HG03097 (cell line): ENCODE measurements at regions not wholly inside any gene's neighbourhood (a gene's known extent, or its start where the extent isn't known, plus 50 kb on each side); places are given as distances from the start of the nearest gene placed in this dataset.
"Not testable (repeated sequence)": the region's sequence is repeated elsewhere in the genome, so short reads cannot be mapped to it uniquely, and the experiment has no call there.

Experiments
- ATAC-seq: cut with Tn5 transposase; IDR thresholded peaks from one replicate; pipeline ENCODE4 v1.9.1; 2021; ENCODE audit not compliant: unreplicated experiment, low FRiP score

- no peak for ATAC-seq
Observed at GRCh38 chr13:90623318-90624011, 724.0 kb upstream of the MIR17HG start.

- no peak for ATAC-seq
Observed at GRCh38 chr13:90627813-90628212, 719.7 kb upstream of the MIR17HG start.

GRCh38 chr13:90628471-90628870 lies 719.0 kb upstream of the MIR17HG start:
- ATAC-seq: no peak

GRCh38 chr13:90630716-90631115 lies 716.8 kb upstream of the MIR17HG start:
- no peak for ATAC-seq

GRCh38 chr13:90632184-90632583 lies 715.3 kb upstream of the MIR17HG start:
- ATAC-seq: no peak

GRCh38 chr13:90633849-90634248 lies 713.6 kb upstream of the MIR17HG start:
- ATAC-seq: no peak

- ATAC-seq: no peak
Observed at GRCh38 chr13:90640976-90641375, 706.5 kb upstream of the MIR17HG start.

- ATAC-seq: no peak
Observed at GRCh38 chr13:90641884-90642283, 705.6 kb upstream of the MIR17HG start.

GRCh38 chr13:90645582-90645981 lies 701.9 kb upstream of the MIR17HG start:
- no peak for ATAC-seq

GRCh38 chr13:90648497-90648896 lies 699.0 kb upstream of the MIR17HG start:
- ATAC-seq: no peak

- ATAC-seq: no peak
Observed at GRCh38 chr13:90652036-90652435, 695.5 kb upstream of the MIR17HG start.

GRCh38 chr13:90654970-90655369 lies 692.5 kb upstream of the MIR17HG start:
- ATAC-seq: no peak

GRCh38 chr13:90664200-90664599 lies 683.3 kb upstream of the MIR17HG start:
- ATAC-seq: not testable (repeated sequence)

GRCh38 chr13:90673746-90674145 lies 673.7 kb upstream of the MIR17HG start:
- ATAC-seq: no peak

GRCh38 chr13:90675129-90675528 lies 672.4 kb upstream of the MIR17HG start:
- ATAC-seq: no peak

- ATAC-seq: no peak
Observed at GRCh38 chr13:90680826-90681225, 666.7 kb upstream of the MIR17HG start.

GRCh38 chr13:90683711-90684131 lies 663.8 kb upstream of the MIR17HG start:
- no peak for ATAC-seq

GRCh38 chr13:90686442-90686841 lies 661.0 kb upstream of the MIR17HG start:
- ATAC-seq: no peak

GRCh38 chr13:90689111-90689510 lies 658.4 kb upstream of the MIR17HG start:
- no peak for ATAC-seq

GRCh38 chr13:90690458-90691080 lies 656.9 kb upstream of the MIR17HG start:
- no peak for ATAC-seq

- ATAC-seq: no peak
Observed at GRCh38 chr13:90696254-90696653, 651.2 kb upstream of the MIR17HG start.

GRCh38 chr13:90696656-90697055 lies 650.8 kb upstream of the MIR17HG start:
- ATAC-seq: no peak
